ENCODE measurements at regions not wholly inside any gene's neighbourhood (a gene's known extent, or its start where the extent isn't known, plus 50 kb on each side); places are given as distances from the start of the nearest gene placed in this dataset.

DNA sequence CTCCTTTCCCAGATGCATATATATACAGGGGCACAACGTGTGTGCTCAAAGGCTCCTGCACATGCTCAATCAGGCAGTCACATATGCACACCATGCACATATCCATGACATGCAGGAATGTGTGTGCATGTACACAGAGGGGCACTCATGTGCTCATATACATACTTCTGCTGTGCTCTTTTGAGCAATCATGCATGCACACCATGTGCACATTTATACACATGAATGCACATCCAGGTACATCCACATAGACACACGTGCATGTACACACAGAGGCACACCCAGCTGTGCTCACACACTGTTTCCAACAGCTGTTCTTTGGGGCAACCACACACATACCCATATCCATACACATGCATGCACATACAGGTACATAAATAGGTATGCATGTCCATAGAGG lies 165.3 kb downstream of the SALL1 start:
- no peaks in the 10 kb centered on the region for H3K4me1 Mint-ChIP-seq (ENCODE audit: insufficient read depth, unreplicated experiment)

GRCh38 chr16:50984688-50985087 lies 166.4 kb downstream of the SALL1 start:
- DNase-seq (ENCODE audit: unreplicated experiment), result no peak
- H3K27ac Mint-ChIP-seq (ENCODE audit: low read depth, unreplicated experiment), result no peak overlapping the region
- intact Hi-C loops (cut with micrococcal nuclease), result no loop called here
- no peak for TF ChIP-seq CTCF (IDR thresholded peaks at IDR 0.05; ENCODE audit: unreplicated experiment)
- H3K4me1 Mint-ChIP-seq (ENCODE audit: insufficient read depth, unreplicated experiment), result no peaks in the 10 kb centered on the region
- no peaks in the 10 kb centered on the region for H3K27me3 Mint-ChIP-seq (ENCODE audit: insufficient read depth, unreplicated experiment)
- H3K9me3 Mint-ChIP-seq (ENCODE audit: unreplicated experiment), result peaks cover 9% of the 10 kb centered on the region
- no peaks in the 10 kb centered on the region for H3K36me3 Mint-ChIP-seq (ENCODE audit: insufficient read depth, unreplicated experiment)
- POLR2A ChIA-PET, result no interaction called here
- CTCF ChIA-PET, result no interaction called here
- no TSS peak for BruUV-seq (replicated peaks)
- H3K4me3 Mint-ChIP-seq (ENCODE audit: unreplicated experiment), result no peak overlapping the region

More for the DNA sequence above, 165.3 kb downstream of the SALL1 start:
- Mint-ChIP-seq H3K4me3 (ENCODE audit: unreplicated experiment) (no peak overlapping the region), H3K27ac (ENCODE audit: low read depth, unreplicated experiment) (no peak overlapping the region), H3K27me3 (ENCODE audit: insufficient read depth, unreplicated experiment) (no peaks in the 10 kb centered on the region), H3K36me3 (ENCODE audit: insufficient read depth, unreplicated experiment) (no peaks in the 10 kb centered on the region), H3K9me3 (ENCODE audit: unreplicated experiment) (peaks cover 16% of the 10 kb centered on the region)
- intact Hi-C loops (cut with micrococcal nuclease), result no loop called here
- no peak for TF ChIP-seq CTCF (IDR thresholded peaks at IDR 0.05; ENCODE audit: unreplicated experiment)
- no peak for DNase-seq (ENCODE audit: unreplicated experiment)
- no TSS peak for BruUV-seq (replicated peaks)
- ChIA-PET POLR2A (no interaction called here), CTCF (no interaction called here)

DNA sequence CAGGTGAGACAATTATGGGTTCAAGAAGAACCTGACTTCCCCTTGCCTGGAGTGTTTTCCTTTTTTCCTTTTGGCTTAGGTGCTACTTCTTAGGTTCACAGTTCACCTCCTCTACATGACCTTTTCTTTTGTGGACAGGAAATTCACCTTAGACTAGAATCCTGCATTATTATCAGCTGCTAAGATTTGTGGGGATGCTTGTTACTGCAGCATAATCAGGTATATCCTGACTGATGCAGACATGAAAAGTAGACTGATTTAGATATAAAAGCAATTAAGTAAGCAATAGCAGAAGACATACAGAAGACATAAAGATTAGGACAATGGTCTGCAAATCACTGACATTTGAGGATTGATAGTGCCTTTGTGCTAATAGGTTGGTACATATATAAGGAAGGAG lies 168.3 kb downstream of the SALL1 start:
- Mint-ChIP-seq H3K27me3 (ENCODE audit: insufficient read depth, unreplicated experiment) (no peaks in the 10 kb centered on the region), H3K4me1 (ENCODE audit: insufficient read depth, unreplicated experiment) (no peaks in the 10 kb centered on the region), H3K4me3 (ENCODE audit: unreplicated experiment) (no peak overlapping the region), H3K9me3 (ENCODE audit: unreplicated experiment) (peaks cover 7% of the 10 kb centered on the region), H3K36me3 (ENCODE audit: insufficient read depth, unreplicated experiment) (no peaks in the 10 kb centered on the region), H3K27ac (ENCODE audit: low read depth, unreplicated experiment) (no peak overlapping the region)
- POLR2A ChIA-PET, result no interaction called here
- no peak for TF ChIP-seq CTCF (IDR thresholded peaks at IDR 0.05; ENCODE audit: unreplicated experiment)
- intact Hi-C loops (cut with micrococcal nuclease), result no loop called here
- CTCF ChIA-PET, result interaction anchor here (0.7 kb wide), 1 partner anchor 14 kb away, joined by 3 read pairs; no protein-coding TSS in a partner anchor
- BruUV-seq (replicated peaks), result no TSS peak
- DNase-seq (ENCODE audit: unreplicated experiment), result no peak

GRCh38 chr16:50981951-50982350 lies 169.1 kb downstream of the SALL1 start:
- intact Hi-C loops (cut with micrococcal nuclease), result no loop called here

More at GRCh38 chr16:50981951-50982350, 169.1 kb downstream of the SALL1 start:
- no peak for DNase-seq (ENCODE audit: unreplicated experiment)
- no peaks in the 10 kb centered on the region for H3K9me3 Mint-ChIP-seq (ENCODE audit: unreplicated experiment)
- no peak for TF ChIP-seq CTCF (IDR thresholded peaks at IDR 0.05; ENCODE audit: unreplicated experiment)
- BruUV-seq (replicated peaks), result no TSS peak
- no peaks in the 10 kb centered on the region for H3K36me3 Mint-ChIP-seq (ENCODE audit: insufficient read depth, unreplicated experiment)
- ChIA-PET POLR2A (interaction anchor here (1.1 kb wide), 1 partner anchor 9 kb away, joined by 3 read pairs; no protein-coding TSS in a partner anchor), CTCF (interaction anchor here (0.6 kb wide), 1 partner anchor 916 kb away, joined by 3 read pairs; no protein-coding TSS in a partner anchor)
- no peak overlapping the region for H3K27ac Mint-ChIP-seq (ENCODE audit: low read depth, unreplicated experiment)
- no peaks in the 10 kb centered on the region for H3K4me1 Mint-ChIP-seq (ENCODE audit: insufficient read depth, unreplicated experiment)
- no peak overlapping the region for H3K4me3 Mint-ChIP-seq (ENCODE audit: unreplicated experiment)
- no peaks in the 10 kb centered on the region for H3K27me3 Mint-ChIP-seq (ENCODE audit: insufficient read depth, unreplicated experiment)

Data from MCF 10A (cell line).